ENCODE measurements at regions not wholly inside any gene's neighbourhood (a gene's known extent, or its start where the extent isn't known, plus 50 kb on each side); places are given as distances from the start of the nearest gene placed in this dataset.

DNA sequence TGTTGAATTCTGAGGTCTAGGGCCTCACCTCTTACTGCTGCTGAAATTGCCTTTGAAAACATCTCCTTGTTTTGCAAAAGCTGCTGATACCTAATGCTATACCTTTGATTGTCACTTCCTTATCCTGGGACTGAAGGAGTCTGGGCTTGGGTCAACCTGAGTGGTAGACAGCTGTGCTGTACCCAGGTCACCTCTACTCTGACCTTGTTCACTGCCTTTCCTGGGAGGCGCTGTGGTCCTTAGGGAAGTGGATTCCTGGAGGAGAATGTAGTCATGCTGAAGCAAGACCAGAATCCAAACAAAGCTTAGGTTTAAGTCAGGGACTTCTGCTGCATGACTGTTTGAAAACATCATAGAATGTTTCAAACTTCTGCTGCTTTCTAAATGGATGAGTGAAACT is 191.4 kb downstream of the SNAPC1 start:
- no peak for FAIRE-seq

DNA sequence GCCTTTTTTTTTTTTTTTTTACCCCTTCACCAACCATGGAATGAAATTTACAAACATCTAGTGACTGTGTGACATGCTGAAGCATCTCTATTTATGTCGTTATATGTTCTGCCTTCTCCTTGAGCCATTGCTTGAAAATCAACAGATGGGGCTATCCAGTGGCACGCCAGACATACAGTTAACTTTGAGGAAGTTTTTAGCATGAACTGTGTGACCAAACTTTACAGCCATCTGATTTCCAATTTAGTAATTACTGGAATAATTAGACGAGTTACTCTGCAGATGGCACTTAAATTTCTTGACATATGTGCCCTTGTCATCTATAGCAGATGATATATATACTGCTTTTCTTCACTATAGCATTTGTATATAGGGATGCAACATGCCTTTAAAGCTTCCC is 192.1 kb downstream of the SNAPC1 start:
- FAIRE-seq: no peak

- no peak for FAIRE-seq
These were observed 194.3 kb downstream of the SNAPC1 start for GRCh38 chr14:61956517-61956916.

DNA sequence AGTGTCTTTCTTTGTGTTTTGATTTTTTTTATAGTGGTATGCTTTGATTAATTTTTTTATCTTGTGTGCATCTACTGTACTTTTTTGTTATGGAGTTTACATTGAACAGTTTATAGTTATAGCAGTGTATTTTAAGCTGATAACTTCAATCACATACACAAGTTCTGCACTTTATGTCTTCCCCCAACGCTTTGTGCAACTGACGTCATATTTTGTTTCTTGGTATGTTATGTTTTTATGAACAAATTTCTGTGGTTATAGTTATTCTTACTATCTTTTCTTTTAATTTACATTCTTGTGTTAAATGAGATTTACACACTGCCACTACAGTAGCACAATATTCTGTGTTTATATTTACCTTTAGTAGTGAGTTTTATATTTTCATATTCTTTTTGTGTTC is 197.1 kb downstream of the SNAPC1 start:
- FAIRE-seq: no peak

DNA sequence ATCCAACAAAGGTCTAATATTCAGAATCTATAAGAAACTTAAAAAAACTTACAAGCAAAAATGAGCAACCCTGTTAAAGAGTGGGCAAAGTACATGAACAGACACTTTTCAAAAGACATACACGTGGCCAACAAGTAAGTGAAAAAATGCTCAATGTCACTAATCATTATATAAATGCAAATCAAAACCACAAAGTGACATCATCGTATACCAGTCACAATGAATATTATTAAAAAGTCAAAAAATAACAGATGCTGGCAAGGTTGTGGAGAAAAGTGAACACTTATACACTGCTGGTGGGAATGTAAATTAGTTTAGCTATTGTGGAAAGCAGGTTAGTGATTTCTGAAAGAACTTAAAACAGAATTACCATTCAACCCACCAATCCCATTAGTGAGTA is 199.1 kb downstream of the SNAPC1 start:
- no peak for FAIRE-seq

- FAIRE-seq: no peak
These were observed 201.7 kb downstream of the SNAPC1 start for GRCh38 chr14:61963926-61964325.

DNA sequence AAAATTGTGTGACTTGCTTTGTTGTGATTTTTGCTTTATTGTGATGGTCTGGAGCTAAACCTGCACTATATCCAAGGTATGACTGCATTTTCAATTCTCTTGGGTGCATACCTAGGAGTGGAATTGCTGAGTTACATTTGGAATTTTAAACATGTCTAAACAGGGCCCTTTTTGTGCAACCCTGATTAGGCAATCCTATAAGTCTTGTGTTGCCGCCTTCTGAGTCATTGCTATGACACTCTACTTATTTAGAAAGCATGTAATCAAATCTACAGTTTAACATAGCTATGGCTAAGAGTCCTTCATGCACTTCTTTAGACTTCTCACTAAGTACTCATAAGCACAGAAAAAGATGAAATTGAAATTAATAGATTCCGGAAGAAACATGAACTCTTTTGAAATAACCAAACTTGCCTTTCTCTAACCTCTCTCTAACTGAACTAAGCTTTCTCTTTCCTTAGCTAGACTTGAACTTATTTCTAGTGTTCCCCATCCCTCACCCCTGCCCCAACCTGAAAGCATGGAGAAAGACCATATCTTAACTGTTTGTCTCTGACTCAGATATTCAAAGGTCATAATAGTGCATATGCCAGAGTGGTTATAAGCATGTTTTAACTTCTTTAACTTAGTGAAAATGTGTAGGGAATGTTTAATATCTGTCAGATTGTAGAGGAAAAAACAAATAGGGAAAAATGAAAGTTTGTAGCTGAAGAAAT is 203.0 kb downstream of the SNAPC1 start:
- FAIRE-seq: no peak

DNA sequence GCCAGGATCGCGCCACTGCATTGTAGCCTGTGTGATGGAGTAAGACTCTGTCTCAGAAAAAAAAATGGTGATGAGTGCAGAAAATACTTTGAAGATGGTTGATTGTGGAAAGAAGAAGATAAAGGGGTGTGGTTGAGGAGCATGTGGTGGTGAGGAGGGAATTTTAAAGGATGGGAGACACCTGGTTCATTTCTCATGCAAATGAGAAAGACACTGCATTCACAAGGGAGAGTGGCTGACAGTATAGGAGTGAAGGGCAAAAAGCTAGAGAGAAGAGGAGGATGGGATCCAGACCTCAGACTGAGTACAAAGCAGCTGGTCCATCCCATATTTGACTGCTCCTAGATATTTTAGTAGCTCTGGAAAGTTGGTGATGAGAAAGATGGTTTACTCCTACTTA is 206.0 kb downstream of the SNAPC1 start:
- FAIRE-seq: no peak

- no peak for FAIRE-seq
These were observed 210.5 kb downstream of the SNAPC1 start for GRCh38 chr14:61972711-61973110.

DNA sequence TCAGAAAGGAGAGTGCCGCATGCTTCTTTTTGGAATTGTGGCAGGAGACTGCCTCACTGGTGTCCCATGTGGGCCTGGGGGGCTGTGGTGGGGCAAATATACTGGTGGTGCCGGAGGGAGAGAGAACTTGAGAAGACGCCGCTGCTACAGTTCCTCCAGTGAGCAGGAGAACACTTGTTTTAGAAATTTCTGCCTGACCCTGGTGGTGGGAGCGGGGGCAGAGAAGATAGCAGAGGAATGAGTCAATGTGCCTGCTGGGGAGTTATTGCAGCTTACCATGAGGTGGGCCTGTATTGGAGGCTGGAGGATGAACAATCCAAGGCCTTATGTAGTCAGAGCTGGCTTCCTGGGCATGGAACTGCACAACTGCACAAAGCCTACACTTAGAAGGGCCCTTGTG is 211.8 kb downstream of the SNAPC1 start:
- FAIRE-seq: no peak

GRCh38 chr14:61977217-61977616 is 215.0 kb downstream of the SNAPC1 start:
- FAIRE-seq: no peak

DNA sequence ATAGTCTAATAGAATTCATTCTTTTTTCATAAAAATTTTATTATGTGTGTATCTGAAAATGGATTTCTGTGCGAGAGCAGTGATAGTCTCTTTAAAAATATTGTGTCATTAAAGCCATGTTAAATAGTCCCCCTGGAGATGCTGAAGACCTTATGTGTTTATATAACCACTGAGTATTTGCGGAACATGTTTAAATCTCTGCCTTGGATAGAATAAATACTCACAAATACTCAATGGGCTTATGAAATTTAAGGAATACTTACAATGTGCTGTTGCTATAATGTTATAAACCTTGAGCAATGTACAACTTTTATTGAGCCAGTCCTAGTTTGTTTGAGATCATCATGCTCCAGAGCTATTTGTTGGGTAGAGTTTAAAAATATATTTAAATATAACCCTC is 226.0 kb downstream of the SNAPC1 start:
- FAIRE-seq: no peak

DNA sequence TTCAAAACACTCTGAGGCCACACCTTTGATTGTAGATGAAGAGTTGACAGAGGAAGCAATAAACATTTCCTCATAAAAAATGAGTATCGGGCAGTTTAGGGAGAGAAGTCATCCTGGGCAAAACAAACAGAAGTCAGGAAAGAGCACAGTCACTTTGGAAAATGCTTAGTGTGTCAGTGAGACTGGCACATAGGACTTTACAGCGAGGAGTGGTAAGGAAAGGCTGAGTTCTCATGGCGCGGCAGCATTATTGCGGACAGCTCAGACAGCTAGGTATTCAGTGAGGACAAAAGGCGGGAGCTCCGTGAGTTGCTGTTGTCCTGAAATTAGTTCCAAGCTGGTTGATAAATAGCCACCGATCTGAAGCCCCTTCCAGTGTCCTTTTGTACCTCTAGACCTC is 229.9 kb downstream of the SNAPC1 start:
- no peak for FAIRE-seq

DNA sequence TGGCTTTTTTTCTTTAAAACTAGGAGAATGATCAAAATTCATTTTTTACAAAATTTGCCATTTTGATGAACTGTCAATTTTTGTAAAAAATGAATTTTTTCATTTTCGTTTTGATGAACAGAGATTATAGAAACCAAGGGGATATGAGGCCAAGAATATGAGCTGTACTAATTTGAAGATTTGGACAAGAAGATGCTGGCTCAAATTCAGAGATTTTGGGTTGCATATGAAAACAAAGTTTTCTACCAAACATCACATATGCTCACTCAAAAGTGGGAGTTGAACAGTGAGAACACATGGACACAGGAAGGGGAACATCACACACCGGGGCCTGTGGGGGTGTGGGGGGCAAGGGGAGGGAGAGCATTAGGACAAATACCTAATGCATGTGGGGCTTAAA is 230.7 kb downstream of the SNAPC1 start:
- no peak for FAIRE-seq

- no peak for FAIRE-seq
These were observed 232.4 kb downstream of the SNAPC1 start for GRCh38 chr14:61994589-61994988.

GRCh38 chr14:61996753-61997152 is 234.5 kb downstream of the SNAPC1 start:
- FAIRE-seq: no peak

DNA sequence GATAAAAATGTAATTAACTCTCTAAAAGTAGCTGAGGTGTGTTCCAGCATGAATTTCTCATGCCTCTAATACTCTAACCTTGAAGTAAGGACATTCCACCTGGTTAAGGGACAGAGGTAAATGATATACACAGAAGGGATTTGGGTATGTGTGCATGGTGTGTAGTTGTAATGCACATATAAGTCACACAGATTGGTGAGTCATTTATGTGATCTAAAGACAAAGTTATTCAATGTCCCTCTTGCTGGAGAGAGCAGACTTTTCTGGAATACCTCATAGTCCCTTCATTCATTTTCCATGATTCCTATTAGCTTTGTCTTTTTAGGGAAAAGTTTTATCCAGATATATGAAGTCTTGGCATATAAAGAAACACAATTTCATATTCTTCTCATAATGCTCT is 234.9 kb downstream of the SNAPC1 start:
- FAIRE-seq: no peak

DNA sequence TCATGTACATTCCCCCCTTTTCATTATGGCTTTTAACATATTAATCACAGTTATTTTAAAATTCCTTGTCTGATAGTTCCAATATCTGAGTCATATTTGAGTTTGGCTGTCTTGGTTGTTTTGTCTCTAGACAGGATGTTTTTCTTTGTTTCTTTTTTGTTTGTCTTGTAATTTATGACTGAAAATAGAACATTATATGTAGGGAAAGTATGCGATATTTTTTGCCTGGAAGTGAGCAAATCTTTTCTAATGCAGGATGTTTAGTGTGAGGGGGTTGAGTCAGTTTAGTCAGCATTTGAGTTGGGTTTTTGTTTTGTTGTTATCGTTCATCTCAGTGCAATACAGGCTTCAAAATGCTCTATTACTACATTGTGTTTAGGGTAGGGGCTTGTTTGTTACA is 239.7 kb downstream of the SNAPC1 start:
- FAIRE-seq: no peak

DNA sequence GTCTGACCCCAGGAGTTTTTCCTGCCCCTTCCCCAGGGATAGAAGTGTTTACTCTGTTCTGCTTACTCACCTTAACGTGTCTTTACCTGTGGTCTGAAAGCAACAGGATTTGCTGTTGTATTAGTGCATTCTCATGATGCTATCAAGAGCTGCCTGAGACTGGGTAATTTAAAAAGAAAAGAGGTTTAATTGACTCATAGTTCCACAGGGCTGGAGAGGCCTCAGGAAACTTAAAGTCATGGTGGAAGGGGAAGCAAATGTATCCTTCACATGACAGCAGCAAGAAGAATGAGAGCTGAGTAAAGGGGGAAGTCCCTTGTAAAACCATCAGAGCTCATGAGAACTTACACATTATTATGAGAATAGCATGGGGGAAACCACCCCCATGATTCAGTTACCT is 240.4 kb downstream of the SNAPC1 start:
- FAIRE-seq: no peak

GRCh38 chr14:62003701-62004100 is 241.5 kb downstream of the SNAPC1 start:
- FAIRE-seq: no peak

DNA sequence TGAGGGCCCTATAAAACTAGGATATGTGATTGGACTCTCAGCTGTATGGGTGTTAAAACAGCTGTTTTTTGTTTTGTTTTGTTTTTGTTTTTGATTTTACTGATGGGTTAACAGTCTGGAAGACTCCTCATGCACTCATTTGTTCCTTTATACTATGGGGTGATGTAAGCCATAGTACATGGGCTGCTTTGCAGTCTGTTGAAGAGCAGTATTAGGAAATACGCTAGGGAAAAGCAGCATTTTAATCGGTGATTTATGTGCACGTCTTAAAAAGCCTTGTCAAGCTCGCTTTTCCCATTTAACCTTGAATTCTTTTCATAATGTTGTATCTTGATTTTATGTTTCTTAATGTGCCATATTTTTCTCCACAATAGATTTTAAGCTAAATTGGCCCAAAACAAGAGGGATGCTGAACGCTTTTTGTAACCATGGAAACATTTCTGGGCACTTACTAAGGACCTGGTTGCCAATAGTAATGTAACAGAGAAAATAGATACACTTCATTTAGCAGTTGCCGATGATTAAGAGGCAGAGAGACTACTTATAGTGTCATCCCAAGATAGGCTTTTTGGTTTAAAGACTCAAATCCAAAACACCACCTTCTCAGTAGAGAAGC is 244.0 kb downstream of the SNAPC1 start:
- FAIRE-seq: no peak

DNA sequence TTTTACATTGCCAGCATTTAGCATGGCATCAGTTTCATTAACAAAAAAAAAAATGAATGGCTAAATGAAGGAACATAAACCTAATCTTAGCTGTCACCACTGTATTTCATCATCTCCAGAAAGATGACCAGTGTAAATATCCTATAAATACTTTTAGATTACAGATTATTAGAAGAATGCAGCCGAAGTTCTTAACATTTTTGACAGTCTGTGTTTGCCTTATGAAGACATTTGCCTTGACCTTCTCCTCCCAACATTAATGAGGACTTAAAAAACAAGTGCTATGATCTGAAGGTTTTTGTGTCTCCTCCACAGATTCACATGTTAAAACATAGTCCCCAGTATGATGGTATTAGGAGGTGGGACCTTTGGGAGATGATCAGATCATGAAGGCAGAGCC is 253.0 kb downstream of the SNAPC1 start:
- no peak for FAIRE-seq

DNA sequence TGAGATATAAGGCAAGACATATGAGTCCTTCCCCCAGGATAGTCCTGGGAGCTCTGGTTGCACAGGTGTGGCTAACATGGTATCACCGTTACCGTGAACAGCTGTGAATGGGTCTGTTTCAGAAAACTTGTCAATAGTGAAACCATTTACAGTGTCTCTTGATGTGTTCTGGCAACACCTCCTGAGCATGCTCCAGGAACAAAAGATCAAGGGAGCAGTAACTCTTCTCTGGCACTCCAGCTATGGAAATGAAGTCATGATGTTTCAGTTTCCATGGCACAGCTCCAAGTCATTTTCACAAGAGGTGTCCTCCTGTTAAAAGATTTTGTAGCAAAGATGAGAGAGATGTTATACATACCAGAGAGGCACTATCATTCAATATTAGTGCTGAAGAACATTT is 253.7 kb downstream of the SNAPC1 start:
- no peak for FAIRE-seq

DNA sequence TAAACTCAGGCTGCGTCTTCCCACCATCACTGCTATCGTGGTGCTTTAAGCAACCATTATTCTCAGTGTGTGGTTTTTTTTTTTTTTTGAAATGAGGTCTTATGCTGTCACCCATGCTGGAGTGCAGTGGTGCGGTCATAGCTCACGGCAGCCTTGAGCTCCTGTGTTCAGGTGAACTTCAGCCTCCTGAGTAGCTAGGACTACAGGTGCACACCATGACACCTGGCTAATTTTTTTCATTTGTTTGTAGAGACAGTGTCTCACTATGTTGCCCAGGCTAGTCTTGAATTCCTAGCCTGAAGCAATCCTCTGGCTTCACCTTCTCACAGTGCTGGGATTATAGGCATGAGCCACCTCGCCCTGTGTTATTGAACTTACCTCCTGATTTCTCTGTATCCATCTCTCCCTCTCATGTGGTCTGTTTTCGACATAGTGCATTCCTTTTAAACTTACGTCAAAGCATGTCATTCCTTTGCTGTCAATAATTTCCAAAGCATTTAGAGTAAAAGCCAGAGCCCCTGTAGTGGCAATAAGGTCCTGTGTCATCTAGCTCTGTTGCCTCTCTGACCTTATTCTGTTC is 255.5 kb downstream of the SNAPC1 start:
- no peak for FAIRE-seq

GRCh38 chr14:62018606-62019005 is 256.4 kb downstream of the SNAPC1 start:
- FAIRE-seq: no peak
